Activated T-cell treated with anti-CD3 and anti-CD28 coated beads, Interleukin-2, amount 50 U/mL, for 4 hours (primary cell): ENCODE measurements at regions not wholly inside any gene's neighbourhood (a gene's known extent, or its start where the extent isn't known, plus 50 kb on each side); places are given as distances from the start of the nearest gene placed in this dataset.
A peak's percentile ranks its signal among the peaks of the same experiment; 100 is the strongest.

Experiments
- ATAC-seq, 2 donors: fragments of 200-7000 bp; cut with Tn5 transposase; one replicate each; pipeline ENCODE4 v1.10.0; 2021
- DNase-seq: peaks from one replicate; pipeline ENCODE4 v3.0.0-alpha.2; 2020
- H3K27me3 Mint-ChIP-seq: one replicate; pipeline ENCODE4 v1.8.0; 2021; ENCODE audit warnings: low read depth, mixed read lengths
- H3K36me3 Mint-ChIP-seq: one replicate; pipeline ENCODE4 v1.8.0; 2022; ENCODE audit warnings: mixed read lengths; ENCODE audit not compliant: insufficient read depth
- H3K4me1 Mint-ChIP-seq: one replicate; pipeline ENCODE4 v1.8.0; 2021; ENCODE audit warnings: low read depth, mixed read lengths
- H3K4me3 Mint-ChIP-seq: one replicate; pipeline ENCODE4 v1.8.0; 2021; ENCODE audit warnings: mild to moderate bottlenecking, moderate library complexity, mixed read lengths
- H3K9me3 Mint-ChIP-seq: one replicate; pipeline ENCODE4 v1.8.0; 2021; ENCODE audit warnings: mixed read lengths

GRCh38 chr2:239467281-239467955 is 66.6 kb upstream of the HDAC4 start:
- Mint-ChIP-seq H3K9me3 (no peaks in the 10 kb centered on the region), H3K36me3 (no peaks in the 10 kb centered on the region), H3K27me3 (no peaks in the 10 kb centered on the region), H3K4me1 (no peaks in the 10 kb centered on the region), H3K4me3 (no peak overlapping the region)
- DNase-seq: no peak
- no peak for ATAC-seq

GRCh38 chr2:239466755-239467271 is 66.0 kb upstream of the HDAC4 start:
- no peaks in the 10 kb centered on the region for H3K4me1 Mint-ChIP-seq
- no peak overlapping the region for H3K4me3 Mint-ChIP-seq
- ATAC-seq (no peak), DNase-seq (no peak)
- no peaks in the 10 kb centered on the region for H3K27me3 Mint-ChIP-seq
- no peaks in the 10 kb centered on the region for H3K36me3 Mint-ChIP-seq
- H3K9me3 Mint-ChIP-seq: no peaks in the 10 kb centered on the region

- no peak overlapping the region for H3K4me3 Mint-ChIP-seq
- DNase-seq (no peak), ATAC-seq (no peak)
- no peaks in the 10 kb centered on the region for H3K36me3 Mint-ChIP-seq
- no peaks in the 10 kb centered on the region for H3K4me1 Mint-ChIP-seq
- H3K27me3 Mint-ChIP-seq: no peaks in the 10 kb centered on the region
- no peaks in the 10 kb centered on the region for H3K9me3 Mint-ChIP-seq
These were observed 65.4 kb upstream of the HDAC4 start for GRCh38 chr2:239466061-239466754.

- ATAC-seq (no peak), DNase-seq (no peak)
- Mint-ChIP-seq H3K4me3 (peak overlapping the region; percentile 43), H3K9me3 (no peaks in the 10 kb centered on the region), H3K4me1 (no peaks in the 10 kb centered on the region), H3K36me3 (no peaks in the 10 kb centered on the region), H3K27me3 (no peaks in the 10 kb centered on the region)
These were observed 64.5 kb upstream of the HDAC4 start for GRCh38 chr2:239465017-239466001.

- no peaks in the 10 kb centered on the region for H3K36me3 Mint-ChIP-seq
- no peaks in the 10 kb centered on the region for H3K4me1 Mint-ChIP-seq
- H3K27me3 Mint-ChIP-seq: no peaks in the 10 kb centered on the region
- no peak overlapping the region for H3K4me3 Mint-ChIP-seq
- no peaks in the 10 kb centered on the region for H3K9me3 Mint-ChIP-seq
- DNase-seq (no peak), ATAC-seq (no peak)
These were observed 63.6 kb upstream of the HDAC4 start for GRCh38 chr2:239464166-239465016.

GRCh38 chr2:239463541-239464165 is 62.8 kb upstream of the HDAC4 start:
- Mint-ChIP-seq H3K36me3 (no peaks in the 10 kb centered on the region), H3K27me3 (no peaks in the 10 kb centered on the region), H3K4me1 (no peaks in the 10 kb centered on the region), H3K4me3 (no peak overlapping the region), H3K9me3 (no peaks in the 10 kb centered on the region)
- no peak for ATAC-seq
- DNase-seq: no peak

- H3K36me3 Mint-ChIP-seq: no peaks in the 10 kb centered on the region
- ATAC-seq: no peak
- no peak overlapping the region for H3K4me3 Mint-ChIP-seq
- H3K27me3 Mint-ChIP-seq: no peaks in the 10 kb centered on the region
- no peaks in the 10 kb centered on the region for H3K4me1 Mint-ChIP-seq
- DNase-seq: no peak
- H3K9me3 Mint-ChIP-seq: no peaks in the 10 kb centered on the region
These were observed 62.1 kb upstream of the HDAC4 start for GRCh38 chr2:239462671-239463506.

- H3K36me3 Mint-ChIP-seq: no peaks in the 10 kb centered on the region
- DNase-seq (no peak), ATAC-seq (no peak)
- H3K9me3 Mint-ChIP-seq: no peaks in the 10 kb centered on the region
- no peaks in the 10 kb centered on the region for H3K4me1 Mint-ChIP-seq
- H3K4me3 Mint-ChIP-seq: no peak overlapping the region
- H3K27me3 Mint-ChIP-seq: no peaks in the 10 kb centered on the region
These were observed 61.3 kb upstream of the HDAC4 start for GRCh38 chr2:239462191-239462515.

GRCh38 chr2:239461291-239462190 is 60.7 kb upstream of the HDAC4 start:
- peaks cover 4% of the 10 kb centered on the region for H3K27me3 Mint-ChIP-seq
- H3K9me3 Mint-ChIP-seq: no peaks in the 10 kb centered on the region
- DNase-seq: no peak

GRCh38 chr2:239460780-239461179 is 60.0 kb upstream of the HDAC4 start:
- Mint-ChIP-seq H3K4me3 (no peak overlapping the region), H3K27me3 (peaks cover 8% of the 10 kb centered on the region), H3K36me3 (no peaks in the 10 kb centered on the region), H3K9me3 (no peaks in the 10 kb centered on the region), H3K4me1 (no peaks in the 10 kb centered on the region)
- DNase-seq (no peak), ATAC-seq (no peak)

More at GRCh38 chr2:239461291-239462190, 60.7 kb upstream of the HDAC4 start:
- Mint-ChIP-seq H3K4me3 (no peak overlapping the region), H3K4me1 (no peaks in the 10 kb centered on the region), H3K36me3 (no peaks in the 10 kb centered on the region)
- ATAC-seq: no peak

- H3K27me3 Mint-ChIP-seq: peaks cover 11% of the 10 kb centered on the region
- no peaks in the 10 kb centered on the region for H3K36me3 Mint-ChIP-seq
- H3K4me3 Mint-ChIP-seq: no peak overlapping the region
- H3K9me3 Mint-ChIP-seq: peaks cover 5% of the 10 kb centered on the region
- DNase-seq: no peak
- H3K4me1 Mint-ChIP-seq: no peaks in the 10 kb centered on the region
- ATAC-seq: no peak
These were observed 58.8 kb upstream of the HDAC4 start for GRCh38 chr2:239459606-239460005.

- Mint-ChIP-seq H3K4me1 (no peaks in the 10 kb centered on the region), H3K9me3 (peaks cover 10% of the 10 kb centered on the region), H3K27me3 (peaks cover 14% of the 10 kb centered on the region), H3K36me3 (peaks cover 2% of the 10 kb centered on the region), H3K4me3 (no peak overlapping the region)
- no peak for DNase-seq
- ATAC-seq: no peak
These were observed 58.2 kb upstream of the HDAC4 start for GRCh38 chr2:239459056-239459455.
